B cell (primary cell): ENCODE measurements at regions not wholly inside any gene's neighbourhood (a gene's known extent, or its start where the extent isn't known, plus 50 kb on each side); places are given as distances from the start of the nearest gene placed in this dataset.

Experiments used
- CTCF ChIP-seq: fragments of 200-600 bp; IDR thresholded peaks from one replicate; pipeline ENCODE4 v1.8.0; 2022; ENCODE audit warnings: antibody characterized with exemption, mild to moderate bottlenecking
- EZH2 ChIP-seq: IDR thresholded peaks from 2 replicates; pipeline ENCODE4 v1.6.1; 2012; ENCODE audit warnings: borderline replicate concordance, low read depth, mild to moderate bottlenecking, moderate library complexity, low read length; ENCODE audit not compliant: insufficient read depth, poor library complexity, severe bottlenecking

DNA sequence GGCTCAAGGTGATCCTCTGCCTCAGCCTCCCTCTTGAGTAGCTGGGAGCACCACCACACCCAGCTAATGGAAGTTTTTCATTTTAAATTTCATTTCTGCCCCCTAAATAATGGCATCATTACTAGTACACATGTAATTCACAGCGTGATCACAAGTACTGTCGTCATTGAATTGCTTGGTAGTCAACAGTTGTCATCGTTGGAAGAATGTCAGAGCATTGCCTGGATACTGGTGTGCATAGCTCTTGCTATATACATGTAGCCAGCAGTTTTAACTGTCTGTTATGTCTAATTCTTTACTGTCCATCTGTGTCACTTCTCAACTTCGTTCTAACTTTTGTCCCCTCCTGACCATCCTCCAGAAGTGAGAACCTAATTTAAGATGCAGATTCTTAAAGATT lies 62.1 kb downstream of the CRPPA start:
- no peak for TF ChIP-seq CTCF
- TF ChIP-seq EZH2, result no peak
